Endothelial cell of umbilical vein (primary cell): ENCODE measurements at regions not wholly inside any gene's neighbourhood (a gene's known extent, or its start where the extent isn't known, plus 50 kb on each side); places are given as distances from the start of the nearest gene placed in this dataset.

ENCODE experiments used
- BruUV-seq: library from RNA; stranded (reverse); fragments of 400-500 nt; replicated peaks from 2 replicates; lab custom pipeline; 2021; lab: Mats Ljungman, UMichigan
- CTCF ChIA-PET: fragments of 300-600, 350-600 bp; sonication (Branson Sonifier 250); formaldehyde crosslinking; loops from one replicate; lab custom pipeline; 2021; ENCODE audit warnings: antibody characterized with exemption, inconsistent platforms; lab: Charles Lee
- POLR2A ChIA-PET: fragments of 300-600, 350-600 bp; sonication (Branson Sonifier 250); formaldehyde crosslinking; loops from one replicate; lab custom pipeline; 2021; ENCODE audit warnings: antibody characterized with exemption, inconsistent platforms; lab: Charles Lee
- DNase-seq: peaks from one replicate; pipeline ENCODE4 v3.0.0-alpha.2; 2011; ENCODE audit warnings: low read depth, low spot score
- FAIRE-seq: peaks from 2 replicates; lab custom pipeline; 2011; peaks lifted over from hg19 to GRCh38; lab: Jason Lieb, UNC
- H2AFZ ChIP-seq: 2 replicates; pipeline ENCODE4 v1.6.0; 2012; ENCODE audit warnings: low read depth, low read length, control low read depth, inconsistent platforms
- H3K27ac ChIP-seq: 2 replicates; pipeline ENCODE4 v1.5.1; 2011; ENCODE audit warnings: low read depth, mild to moderate bottlenecking, control low read depth, low read length, moderate library complexity; ENCODE audit not compliant: insufficient read depth
- H3K27me3 ChIP-seq, 2 experiments: 2 replicates each; pipeline versions ENCODE4 v1.6.0 to v1.6.1; 2011; ENCODE audit warnings: low read length in 2 of 2, mixed read lengths in 1 of 2; ENCODE audit not compliant: control insufficient read depth in 2 of 2, insufficient read depth in 2 of 2
- H3K36me3 ChIP-seq, 2 experiments: 2 replicates in 1 of 2; 3 replicates in 1 of 2; pipeline ENCODE4 v1.5.1; 2011; ENCODE audit warnings: low read length in 2 of 2, mild to moderate bottlenecking in 1 of 2, moderate library complexity in 1 of 2; ENCODE audit not compliant: control insufficient read depth in 2 of 2, insufficient read depth in 2 of 2; ENCODE audit errors: extremely low read depth in 1 of 2
- H3K4me1 ChIP-seq: 3 replicates; pipeline ENCODE4 v1.5.1; 2011; ENCODE audit warnings: mild to moderate bottlenecking, low read length; ENCODE audit not compliant: control insufficient read depth, insufficient read depth; ENCODE audit errors: extremely low read depth
- H3K4me2 ChIP-seq: 2 replicates; pipeline ENCODE4 v1.6.1; 2011; ENCODE audit warnings: low read length, control low read depth, mixed read lengths; ENCODE audit not compliant: insufficient read depth
- H3K4me3 ChIP-seq, 3 experiments: fragments of 200-600 bp in 1 of 3; sonication (generic), shearing (Covaris generic) in 1 of 3; replicated peaks in 1 of 3; 2 replicates each; pipeline ENCODE4 v1.5.1; 2011 to 2016; ENCODE audit warnings: control low read depth in 3 of 3, low read length in 3 of 3, mild to moderate bottlenecking in 2 of 3, inconsistent platforms in 1 of 3, low read depth in 1 of 3, moderate library complexity in 1 of 3; ENCODE audit not compliant: insufficient read depth in 1 of 3
- H3K79me2 ChIP-seq: 2 replicates; pipeline ENCODE4 v1.6.0; 2012; ENCODE audit warnings: low read length, inconsistent platforms; ENCODE audit not compliant: control insufficient read depth, insufficient read depth
- H3K9ac ChIP-seq: replicated peaks from 2 replicates; pipeline ENCODE3; 2011; ENCODE audit warnings: low read length, control low read depth; ENCODE audit not compliant: insufficient read depth; ENCODE audit errors: extremely low read depth
- H3K9me1 ChIP-seq: replicated peaks from 3 replicates; pipeline ENCODE4 v1.6.0; 2011; ENCODE audit warnings: mild to moderate bottlenecking, low read length; ENCODE audit not compliant: control insufficient read depth, insufficient read depth; ENCODE audit errors: extremely low read depth
- H3K9me3 ChIP-seq: replicated peaks from 2 replicates; pipeline ENCODE4 v1.5.1; 2012; ENCODE audit warnings: low read length, inconsistent platforms; ENCODE audit not compliant: control insufficient read depth, insufficient read depth
- H4K20me1 ChIP-seq: replicated peaks from 2 replicates; pipeline ENCODE3; 2011; ENCODE audit warnings: mild to moderate bottlenecking, low read length; ENCODE audit not compliant: control insufficient read depth, insufficient read depth; ENCODE audit errors: extremely low read depth
- CTCF ChIP-seq, 2 donors: IDR thresholded peaks; 1 replicate in 1 of 2; 2 replicates in 1 of 2; pipeline ENCODE4 v1.5.1; 2011; ENCODE audit warnings: low read length in 2 of 2, mild to moderate bottlenecking in 2 of 2, moderate library complexity in 2 of 2, control low read depth in 1 of 2, inconsistent platforms in 1 of 2, low read depth in 1 of 2; ENCODE audit not compliant: insufficient read depth in 1 of 2; ENCODE audit errors: extremely low read depth in 1 of 2
- EZH2 ChIP-seq: IDR thresholded peaks from 2 replicates; pipeline ENCODE4 v1.6.1; 2012; ENCODE audit warnings: borderline replicate concordance, low read depth, mild to moderate bottlenecking, moderate library complexity, low read length, inconsistent platforms; ENCODE audit not compliant: severe bottlenecking
- FOS ChIP-seq: IDR thresholded peaks from 2 replicates; pipeline ENCODE4 v1.6.1; 2011; ENCODE audit warnings: mild to moderate bottlenecking, low read length, moderate library complexity, borderline replicate concordance; ENCODE audit not compliant: insufficient read depth
- GATA2 ChIP-seq: IDR thresholded peaks from 2 replicates; pipeline ENCODE4 v1.7.0; 2011; ENCODE audit warnings: low read depth, mild to moderate bottlenecking, moderate library complexity, mixed read lengths, low read length; ENCODE audit not compliant: insufficient read length, insufficient read depth
- JUN ChIP-seq: IDR thresholded peaks from 2 replicates; pipeline ENCODE4 v1.6.1; 2011; ENCODE audit warnings: borderline replicate concordance, low read depth; ENCODE audit not compliant: insufficient read length, insufficient read depth
- MYC ChIP-seq: IDR thresholded peaks from one replicate; pipeline ENCODE4 v1.6.1; 2011; ENCODE audit warnings: mild to moderate bottlenecking, low read depth, low read length
- POLR2A ChIP-seq: IDR thresholded peaks from 2 replicates; pipeline ENCODE4 v1.6.1; 2012; ENCODE audit warnings: low read depth, mild to moderate bottlenecking, control low read depth, low read length
- POLR2AphosphoS5 ChIP-seq: IDR thresholded peaks from 2 replicates; pipeline ENCODE4 v1.6.1; 2012; ENCODE audit warnings: low read depth, mild to moderate bottlenecking, control low read depth, low read length, moderate library complexity; ENCODE audit not compliant: insufficient read depth
- dilution Hi-C: fragments of 300-500 bp; cut with MboI; formaldehyde crosslinking; loops from one replicate; pipeline ENCODE4 v1.15.0; 2019; ENCODE audit warnings: low sequenced_read_pairs; ENCODE audit not compliant: extremely low pct_ligation_motif_present
- intact Hi-C: fragments of 100-400 bp; cut with micrococcal nuclease; formaldehyde crosslinking; loops from one replicate; pipeline ENCODE4 v1.10.0; 2022
- TF ChIP-seq, protein P1 (sequence below): IDR thresholded peaks from 2 replicates; pipeline ENCODE4 v1.6.1; 2011; ENCODE audit not compliant: insufficient read depth, insufficient read length

GRCh38 chr20:52256454-52256853 lies 64.9 kb upstream of the ZFP64 start:
- CTCF ChIA-PET = no interaction called here
- Histone ChIP-seq H4K20me1 (no peaks in the 10 kb centered on the region), H3K4me2 (no peak overlapping the region), H3K27me3 (no peaks in the 10 kb centered on the region), H3K9ac (no peak overlapping the region), H2AFZ (no peak overlapping the region), H3K4me3 (no peak overlapping the region), H3K27ac (no peak overlapping the region), H3K9me1 (no peaks in the 10 kb centered on the region), H3K4me1 (no peaks in the 10 kb centered on the region), H3K9me3 (no peaks in the 10 kb centered on the region), H3K36me3 (no peaks in the 10 kb centered on the region), H3K79me2 (no peaks in the 10 kb centered on the region)
- dilution Hi-C loops (no loop called here), intact Hi-C loops (no loop called here)
- BruUV-seq = no TSS peak
- POLR2A ChIA-PET = no interaction called here
- no peak for DNase-seq
- no peak for FAIRE-seq
- TF ChIP-seq EZH2 (no peak), FOS (no peak), CTCF (IDR thresholded peaks at IDR 0.05; ENCODE audit: extremely low read depth in 1 of 2, insufficient read depth in 1 of 2, low read depth in 1 of 2, low read length in 2 of 2) (no peak), MYC (no peak), JUN (no peak), POLR2A (no peak), POLR2AphosphoS5 (no peak), GATA2 (no peak)
- TF ChIP-seq, protein P1, sequence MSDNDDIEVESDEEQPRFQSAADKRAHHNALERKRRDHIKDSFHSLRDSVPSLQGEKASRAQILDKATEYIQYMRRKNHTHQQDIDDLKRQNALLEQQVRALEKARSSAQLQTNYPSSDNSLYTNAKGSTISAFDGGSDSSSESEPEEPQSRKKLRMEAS = no peak
